ENCODE measurements at regions not wholly inside any gene's neighbourhood (a gene's known extent, or its start where the extent isn't known, plus 50 kb on each side); places are given as distances from the start of the nearest gene placed in this dataset.
"Not testable (repeated sequence)": the region's sequence is repeated elsewhere in the genome, so short reads cannot be mapped to it uniquely, and the experiment has no call there.

DNA sequence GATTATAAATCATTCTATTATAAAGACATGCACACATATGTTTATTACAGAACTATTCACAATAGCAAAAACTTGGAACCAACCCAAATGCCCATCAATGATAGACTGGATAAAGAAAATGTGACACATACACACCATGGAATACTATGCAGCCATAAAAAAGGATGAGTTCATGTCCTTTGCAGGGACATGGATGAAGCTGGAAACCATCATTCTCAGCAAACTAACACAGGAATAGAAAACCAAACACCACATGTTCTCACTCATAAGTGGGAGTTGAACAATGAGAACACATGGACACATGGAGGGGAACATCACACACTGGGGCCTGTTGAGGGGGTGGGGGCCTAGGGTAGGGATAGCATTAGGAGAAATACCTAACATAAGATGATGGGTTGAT, 168.4 kb downstream of the ZNF648 start:
- TF ChIP-seq POLR2A (IDR thresholded peaks at IDR 0.05; ENCODE audit: low read length); GATA1 (IDR thresholded peaks at IDR 0.05; ENCODE audit: low read depth, low read length): not testable (repeated sequence)

Data from erythroblast (primary cell).